GM21619 (cell line): ENCODE measurements at regions not wholly inside any gene's neighbourhood (a gene's known extent, or its start where the extent isn't known, plus 50 kb on each side); places are given as distances from the start of the nearest gene placed in this dataset.
"Not testable (repeated sequence)": the region's sequence is repeated elsewhere in the genome, so short reads cannot be mapped to it uniquely, and the experiment has no call there.

Experiments
- ATAC-seq: cut with Tn5 transposase; IDR thresholded peaks from one replicate; pipeline ENCODE4 v1.9.1; 2021; ENCODE audit not compliant: unreplicated experiment

DNA sequence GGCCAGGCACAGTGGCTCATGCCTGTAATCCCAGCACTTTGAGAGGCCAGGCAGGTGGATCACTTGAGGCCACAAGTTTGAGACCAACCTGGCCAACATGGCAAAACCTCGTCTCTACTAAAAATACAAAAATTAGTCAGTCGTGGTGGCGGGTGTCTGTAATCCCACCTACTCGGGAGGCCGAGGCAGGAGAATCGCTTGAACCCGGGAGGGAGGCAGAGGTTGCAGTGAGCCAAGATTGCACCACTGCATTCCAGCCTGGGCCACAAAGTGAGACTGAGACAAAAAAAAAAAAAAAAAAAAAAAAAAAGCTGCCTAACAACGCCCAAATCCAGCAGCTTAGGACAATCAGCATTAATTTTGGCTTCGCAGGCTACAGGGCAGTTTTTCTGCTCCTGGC is 167.1 kb downstream of the GOSR1 start:
- ATAC-seq, result not testable (repeated sequence)

DNA sequence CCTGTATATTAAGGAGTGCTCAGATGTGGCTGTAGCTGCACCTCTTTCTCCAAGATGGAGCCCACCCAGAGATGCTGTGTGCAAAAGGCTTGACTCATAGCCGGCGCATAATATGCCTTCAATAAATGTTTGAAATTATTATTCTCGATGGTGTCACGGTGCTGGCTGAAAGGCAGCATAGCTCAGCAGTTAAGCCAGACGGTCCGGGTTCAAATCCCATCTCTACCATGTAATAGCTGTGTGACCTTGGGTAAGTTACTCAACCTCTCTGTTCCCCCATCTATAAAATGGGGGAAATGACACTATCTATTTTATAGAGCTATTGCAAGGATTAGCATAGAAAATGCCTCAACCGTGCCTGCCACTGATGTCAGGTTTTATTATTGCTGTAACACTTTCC is 164.2 kb downstream of the GOSR1 start:
- not testable (repeated sequence) for ATAC-seq

DNA sequence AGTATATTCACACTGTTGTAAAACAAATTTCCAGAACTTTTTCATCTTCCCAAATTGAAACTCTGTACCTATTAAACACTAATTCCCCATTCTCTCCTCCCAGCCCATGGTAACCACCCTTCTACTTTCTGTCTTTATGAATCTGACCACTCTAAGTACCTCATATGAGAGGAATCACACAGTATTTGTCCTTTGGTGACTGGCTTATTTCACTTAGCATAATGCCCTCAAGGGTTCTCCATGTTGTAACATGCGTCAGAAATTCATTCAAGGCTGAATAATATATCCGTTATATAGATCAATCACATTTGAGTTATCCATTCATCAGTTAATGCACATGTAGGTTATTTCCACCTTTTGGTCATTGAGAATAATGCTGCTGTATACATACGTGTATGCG is 162.2 kb downstream of the GOSR1 start:
- ATAC-seq, result not testable (repeated sequence)

DNA sequence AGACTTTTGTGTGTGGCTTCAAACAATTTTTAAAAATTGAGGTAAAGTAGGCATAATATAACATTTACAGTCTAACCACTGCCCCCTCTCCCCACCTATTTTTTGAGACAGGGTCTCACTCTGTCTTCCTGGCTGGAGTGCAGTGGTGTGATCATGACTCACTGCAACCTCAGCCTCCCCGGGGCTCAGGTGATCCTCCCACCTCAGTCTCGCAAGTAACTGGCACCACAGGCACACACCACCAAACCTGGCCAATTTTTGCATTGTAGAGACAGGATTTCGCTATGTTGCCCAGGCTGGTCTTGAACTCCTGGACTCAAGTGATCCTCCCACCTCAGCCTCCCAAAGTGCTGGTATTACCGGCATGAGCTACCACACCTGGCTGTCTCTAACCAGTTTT is 161.8 kb downstream of the GOSR1 start:
- ATAC-seq, result not testable (repeated sequence)

DNA sequence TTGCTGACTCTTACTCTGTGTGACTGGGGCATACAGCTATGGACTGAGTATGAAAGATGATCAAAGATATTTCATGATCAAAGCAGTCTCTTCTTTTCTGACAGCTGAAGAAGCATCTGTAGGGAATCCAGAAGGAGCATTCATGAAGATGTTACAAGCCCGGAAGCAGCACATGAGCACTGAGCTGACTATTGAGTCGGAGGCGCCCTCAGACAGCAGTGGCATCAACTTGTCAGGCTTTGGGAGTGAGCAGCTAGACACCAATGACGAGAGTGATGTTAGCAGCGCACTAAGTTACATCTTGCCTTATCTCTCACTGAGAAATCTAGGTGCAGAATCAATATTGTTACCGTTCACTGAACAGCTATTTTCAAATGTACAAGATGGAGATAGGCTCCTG is 154.4 kb downstream of the GOSR1 start:
- not testable (repeated sequence) for ATAC-seq

DNA sequence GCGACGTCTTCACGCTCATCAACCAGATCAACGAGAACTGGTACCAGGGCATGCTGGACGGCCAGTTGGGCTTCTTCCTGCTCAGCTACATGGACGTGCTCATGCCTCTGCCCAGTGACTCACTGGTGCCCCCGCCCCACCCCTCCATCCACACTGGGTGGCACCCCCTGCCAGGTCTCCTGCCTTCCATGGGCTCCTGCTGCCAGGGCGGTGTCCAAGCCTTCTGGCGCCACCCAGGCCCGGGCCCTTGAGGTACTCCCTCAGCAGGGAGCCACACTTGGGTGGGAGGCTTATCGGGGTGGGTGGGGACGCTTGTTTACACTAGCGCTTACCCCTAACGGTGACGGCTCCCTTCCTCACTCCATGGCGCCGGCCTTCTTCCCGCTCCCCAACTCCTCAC is 148.2 kb downstream of the GOSR1 start:
- ATAC-seq, result not testable (repeated sequence)

DNA sequence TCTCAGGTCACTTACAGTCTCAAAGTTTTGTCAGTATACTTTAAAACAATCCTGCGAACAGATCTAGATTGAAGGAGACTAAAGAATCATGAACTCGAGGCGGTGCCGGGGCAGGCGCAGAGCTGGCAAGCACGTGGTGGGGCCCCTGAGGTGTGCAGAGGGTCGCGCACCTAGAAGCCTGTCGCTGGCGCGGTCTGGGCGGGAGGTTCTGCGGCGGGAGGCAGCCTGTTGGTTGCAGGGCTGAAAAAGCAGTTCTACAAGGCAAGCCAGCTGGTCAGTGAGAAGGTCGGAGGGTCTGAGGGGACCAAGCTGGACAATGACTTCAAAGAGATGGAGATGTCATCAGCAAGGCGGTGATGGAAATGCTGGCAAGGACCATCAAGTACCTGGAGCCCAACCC is 147.0 kb downstream of the GOSR1 start:
- ATAC-seq, result not testable (repeated sequence)

DNA sequence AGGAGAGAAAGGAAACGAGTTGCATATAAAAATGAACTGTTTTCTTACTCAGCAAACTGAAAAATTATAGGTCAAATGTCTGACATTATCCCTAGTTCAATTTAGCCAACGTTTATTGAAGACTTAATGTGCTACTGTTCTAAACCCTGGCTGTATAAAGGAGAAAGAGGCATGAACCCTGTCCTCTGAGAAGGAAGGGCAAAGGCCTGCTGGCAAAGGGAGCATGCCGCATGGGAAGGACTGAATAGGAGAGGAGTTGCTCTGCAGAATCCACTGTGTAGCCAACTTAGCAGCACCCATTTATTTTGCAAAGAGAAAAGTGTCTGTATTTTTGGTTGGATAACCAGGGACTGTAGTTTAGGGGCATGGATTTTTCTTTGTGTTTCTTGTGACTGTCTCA is 132.5 kb downstream of the GOSR1 start:
- ATAC-seq, result not testable (repeated sequence)

DNA sequence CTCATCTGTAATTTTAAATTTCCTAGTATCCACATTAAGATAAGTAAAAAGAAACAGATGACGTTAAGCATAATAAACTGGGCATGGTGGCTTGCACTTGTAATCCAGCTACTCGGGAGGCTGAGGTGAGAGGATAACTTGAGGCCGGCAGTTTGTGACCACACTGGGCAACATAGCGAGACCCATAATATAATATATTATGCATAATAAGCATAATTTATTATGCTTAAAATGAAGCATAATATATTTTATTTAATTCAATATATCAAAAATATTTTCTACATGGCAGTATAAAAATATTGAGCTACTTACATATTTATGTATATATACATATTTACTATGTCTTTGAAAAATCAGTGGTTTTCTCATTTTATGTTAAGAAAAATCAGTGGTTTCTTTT is 128.3 kb downstream of the GOSR1 start:
- ATAC-seq, result no peak

DNA sequence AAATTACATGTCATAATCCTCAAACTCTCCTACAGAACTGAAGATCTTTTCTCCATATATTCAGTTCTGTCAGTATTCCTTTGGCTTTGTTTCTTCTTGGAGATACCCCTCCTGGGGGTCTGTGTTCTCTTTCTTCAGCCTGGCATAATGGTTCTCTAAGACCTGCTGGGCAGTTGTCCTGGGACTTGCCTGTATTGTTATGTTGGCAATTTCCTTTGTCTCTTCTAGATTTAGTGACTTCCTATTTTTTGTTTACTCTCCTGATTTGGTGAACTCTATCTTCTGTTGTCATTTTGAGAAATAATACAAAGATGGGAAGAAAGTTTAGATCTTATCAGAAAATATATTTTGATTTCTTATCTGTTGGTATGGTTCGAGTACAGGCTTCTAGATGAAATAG is 127.8 kb downstream of the GOSR1 start:
- no peak for ATAC-seq

DNA sequence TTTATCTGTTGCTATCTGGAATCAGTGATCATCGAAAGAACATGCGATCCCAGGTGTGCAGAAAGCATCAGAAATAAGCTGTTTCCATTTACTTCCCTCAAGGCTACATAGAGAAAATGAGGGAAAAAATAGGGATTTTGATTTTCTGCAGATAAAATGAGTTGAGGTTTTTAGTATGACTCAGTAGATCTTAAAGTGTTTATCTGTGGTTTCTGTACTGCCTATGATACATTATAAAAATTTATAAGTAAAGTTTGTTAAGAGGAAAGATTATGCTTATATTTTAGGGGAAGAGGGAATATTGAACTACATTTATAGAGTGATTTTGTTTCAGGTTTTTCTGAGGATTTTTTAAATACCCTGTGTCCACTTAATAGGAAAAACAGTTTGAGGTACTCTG is 125.2 kb downstream of the GOSR1 start:
- ATAC-seq, result not testable (repeated sequence)

DNA sequence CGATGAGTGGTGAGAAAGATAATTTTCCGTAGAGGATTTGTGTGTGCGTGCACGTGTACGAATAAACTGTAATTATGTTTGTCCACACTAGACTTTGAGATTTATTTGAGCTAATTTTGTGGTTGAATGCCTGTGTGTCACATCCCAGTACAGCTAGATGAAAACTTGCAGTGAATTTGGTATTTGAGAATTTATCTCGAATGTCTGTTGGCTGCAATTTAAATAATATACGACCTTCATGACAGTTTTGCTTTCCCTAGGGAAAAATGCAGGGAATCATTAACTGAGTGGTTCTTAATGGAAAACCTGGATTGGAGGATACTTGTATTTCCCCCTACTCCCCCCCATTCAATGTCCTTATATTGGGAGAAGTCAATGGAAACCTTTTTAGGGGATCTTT is 124.8 kb downstream of the GOSR1 start:
- not testable (repeated sequence) for ATAC-seq

DNA sequence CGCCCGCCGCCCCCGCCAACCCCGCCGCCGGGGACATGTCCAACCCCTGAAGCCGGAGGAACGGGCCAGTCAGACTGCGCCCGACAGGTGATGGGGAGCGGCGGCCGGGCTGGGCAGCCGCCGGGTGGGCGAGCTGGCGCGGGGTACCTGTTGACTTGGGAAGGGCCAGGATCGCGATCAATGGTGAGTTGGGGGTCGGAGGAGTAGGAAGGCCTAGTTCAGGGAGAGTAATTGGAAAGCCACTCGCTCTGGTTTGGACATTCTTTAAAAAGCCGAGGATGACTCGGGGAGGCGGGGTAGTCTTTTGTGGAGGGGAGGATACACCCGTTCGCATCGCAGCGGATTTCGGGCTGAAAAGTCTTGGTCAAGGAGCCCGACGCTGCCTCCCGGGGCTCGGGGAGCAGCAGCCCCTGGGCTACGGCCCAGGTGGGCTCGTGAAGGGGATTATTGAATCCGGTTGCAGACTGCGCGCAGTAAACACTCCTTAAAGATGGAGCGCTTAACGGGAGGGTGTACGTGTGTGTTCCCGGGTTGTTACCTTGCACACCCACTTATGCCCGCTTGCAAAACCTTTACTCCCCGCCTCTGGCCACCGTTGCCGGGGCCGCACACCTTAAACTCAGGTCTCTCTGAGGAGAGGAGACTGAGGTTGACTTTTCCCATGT is 123.8 kb downstream of the GOSR1 start:
- no peak for ATAC-seq

DNA sequence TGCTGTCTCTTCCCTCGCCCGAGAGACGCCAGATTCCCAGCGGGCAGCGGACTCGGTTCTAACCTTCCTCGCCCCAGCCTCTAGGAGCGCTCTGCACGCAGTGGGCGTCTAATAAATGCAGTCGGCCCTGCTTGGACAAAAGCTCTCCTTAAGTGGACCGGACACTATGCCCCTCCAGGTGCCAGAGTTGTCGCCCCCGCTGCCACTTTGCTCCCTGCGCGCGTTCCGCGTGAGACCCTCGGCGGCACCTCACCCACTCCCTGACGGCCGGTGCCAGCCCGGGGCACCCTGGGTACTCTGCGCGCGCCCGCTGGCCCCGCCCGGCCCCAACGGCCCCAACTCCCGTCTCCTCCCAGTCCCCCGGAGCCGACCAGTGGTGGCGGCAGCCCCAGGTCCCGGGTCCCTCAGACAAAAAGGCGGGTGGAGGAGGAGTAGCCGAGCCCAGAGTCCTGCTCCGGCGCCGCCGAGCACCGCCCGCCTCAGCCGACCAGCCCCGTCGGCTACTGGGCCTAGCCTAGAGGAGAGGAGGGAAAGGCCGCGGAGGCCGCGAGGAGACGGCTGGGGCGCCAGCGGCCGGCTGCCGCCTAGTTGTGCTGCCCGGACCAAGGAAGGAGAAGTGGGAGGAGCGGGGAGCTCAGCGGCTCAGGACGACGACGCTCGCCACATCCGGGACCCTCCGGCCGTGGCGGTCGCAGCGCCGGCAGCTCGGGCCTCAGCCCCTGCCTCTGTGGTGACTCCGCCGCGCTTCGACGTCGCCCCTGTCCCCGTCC is 123.0 kb downstream of the GOSR1 start:
- ATAC-seq, result peak; percentile 81

DNA sequence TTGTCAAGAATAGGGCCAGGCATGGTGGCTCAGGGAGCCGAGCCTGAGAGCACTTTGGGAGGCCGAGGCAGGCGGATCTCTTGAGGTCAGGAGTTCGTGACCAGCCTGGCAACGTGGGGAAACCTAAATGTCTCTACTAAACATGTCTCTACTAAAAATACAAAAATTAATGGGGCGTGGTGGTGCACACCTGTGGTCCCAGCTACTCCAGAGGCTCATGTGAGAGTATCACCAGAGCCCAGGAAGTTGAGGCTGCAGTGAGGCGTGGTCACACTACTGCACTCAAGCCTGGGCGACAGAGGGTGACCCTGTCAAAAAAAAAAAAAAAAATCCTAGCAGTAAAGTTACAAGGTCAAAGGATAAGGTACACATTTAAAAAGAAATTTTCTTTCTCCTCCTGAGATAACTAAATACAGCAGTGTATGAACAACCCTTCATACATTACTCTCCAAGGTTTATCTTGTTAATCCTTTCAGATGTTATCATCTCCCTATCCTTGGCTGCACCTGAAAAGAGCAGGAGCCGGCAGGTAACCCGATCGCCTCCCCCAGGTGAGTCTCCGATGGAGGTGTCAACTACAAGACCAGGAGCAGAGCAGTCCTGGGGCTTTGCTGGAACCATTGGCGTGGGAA is 122.3 kb downstream of the GOSR1 start:
- ATAC-seq, result no peak

DNA sequence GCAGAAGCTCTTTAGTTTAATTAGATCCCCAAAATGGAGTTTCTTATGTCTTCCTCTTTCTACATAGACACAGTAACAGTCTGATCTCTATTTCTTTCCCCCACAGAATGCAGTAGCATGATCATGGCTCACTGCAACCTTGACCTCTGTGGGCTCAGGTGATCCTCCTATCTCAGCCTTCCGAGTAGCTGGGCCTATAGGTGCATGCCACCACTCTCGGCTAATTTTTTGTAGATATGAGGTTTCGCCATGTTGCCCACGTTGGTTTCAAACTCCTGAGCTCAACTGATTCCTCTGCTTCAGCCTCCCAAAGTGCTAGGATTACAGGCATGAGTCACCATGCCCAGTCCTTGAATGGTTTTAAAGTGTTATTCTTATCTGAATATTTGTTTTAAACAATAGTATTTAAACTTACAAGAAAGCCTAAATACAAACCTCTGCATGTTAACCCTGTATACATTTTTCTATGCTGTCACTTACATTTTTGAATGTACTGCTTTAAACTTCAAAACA is 120.6 kb downstream of the GOSR1 start:
- no peak for ATAC-seq

DNA sequence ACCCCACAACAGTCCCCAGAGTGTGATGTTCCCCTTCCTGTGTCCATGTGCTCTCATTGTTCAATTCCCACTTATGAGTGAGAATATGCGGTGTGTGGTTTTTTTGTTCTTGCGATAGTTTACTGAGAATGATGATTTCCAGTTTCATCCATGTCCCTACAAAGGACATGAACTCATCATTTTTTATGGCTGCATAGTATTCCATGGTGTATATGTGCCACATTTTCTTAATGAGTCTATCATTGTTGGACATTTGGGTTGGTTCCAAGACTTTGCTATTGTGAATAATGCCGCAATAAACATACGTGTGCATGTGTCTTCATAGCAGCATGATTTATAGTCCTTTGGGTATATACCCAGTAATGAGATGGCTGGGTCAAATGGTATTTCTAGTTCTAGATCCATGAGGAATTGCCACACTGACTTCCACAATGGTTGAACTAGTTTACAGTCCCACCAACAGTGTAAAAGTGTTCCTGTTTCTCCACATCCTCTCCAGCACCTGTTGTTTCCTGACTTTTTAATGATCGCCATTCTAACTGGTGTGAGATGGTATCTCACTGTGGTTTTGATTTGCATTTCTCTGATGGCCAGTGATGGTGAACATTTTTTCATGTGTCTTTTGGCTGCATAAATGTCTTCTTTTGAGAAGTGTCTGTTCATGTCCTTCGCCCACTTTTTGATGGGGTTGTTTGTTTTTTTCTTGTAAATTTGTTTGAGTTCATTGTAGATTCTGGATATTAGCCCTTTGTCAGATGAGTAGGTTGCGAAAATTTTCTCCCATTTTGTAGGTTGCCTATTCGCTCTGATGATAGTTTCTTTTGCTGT is 120.0 kb downstream of the GOSR1 start:
- not testable (repeated sequence) for ATAC-seq

DNA sequence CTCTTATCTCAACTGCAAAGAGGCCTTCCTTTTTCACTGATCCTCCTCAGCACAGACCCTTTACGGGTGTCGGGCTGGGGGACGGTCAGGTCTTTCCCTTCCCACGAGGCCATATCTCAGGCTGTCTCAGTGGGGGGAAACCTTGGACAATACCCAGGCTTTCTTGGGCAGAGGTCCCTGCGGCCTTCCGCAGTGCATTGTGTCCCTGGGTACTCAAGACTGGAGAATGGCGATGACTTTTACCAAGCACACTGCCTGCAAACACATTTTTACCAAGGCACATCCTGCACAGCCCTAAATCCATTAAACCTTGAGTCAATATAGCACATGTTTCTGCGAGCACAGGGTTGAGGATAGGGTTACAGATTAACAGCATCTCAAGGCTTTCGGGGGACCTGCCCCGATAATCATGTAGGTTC is 117.8 kb downstream of the GOSR1 start:
- not testable (repeated sequence) for ATAC-seq

DNA sequence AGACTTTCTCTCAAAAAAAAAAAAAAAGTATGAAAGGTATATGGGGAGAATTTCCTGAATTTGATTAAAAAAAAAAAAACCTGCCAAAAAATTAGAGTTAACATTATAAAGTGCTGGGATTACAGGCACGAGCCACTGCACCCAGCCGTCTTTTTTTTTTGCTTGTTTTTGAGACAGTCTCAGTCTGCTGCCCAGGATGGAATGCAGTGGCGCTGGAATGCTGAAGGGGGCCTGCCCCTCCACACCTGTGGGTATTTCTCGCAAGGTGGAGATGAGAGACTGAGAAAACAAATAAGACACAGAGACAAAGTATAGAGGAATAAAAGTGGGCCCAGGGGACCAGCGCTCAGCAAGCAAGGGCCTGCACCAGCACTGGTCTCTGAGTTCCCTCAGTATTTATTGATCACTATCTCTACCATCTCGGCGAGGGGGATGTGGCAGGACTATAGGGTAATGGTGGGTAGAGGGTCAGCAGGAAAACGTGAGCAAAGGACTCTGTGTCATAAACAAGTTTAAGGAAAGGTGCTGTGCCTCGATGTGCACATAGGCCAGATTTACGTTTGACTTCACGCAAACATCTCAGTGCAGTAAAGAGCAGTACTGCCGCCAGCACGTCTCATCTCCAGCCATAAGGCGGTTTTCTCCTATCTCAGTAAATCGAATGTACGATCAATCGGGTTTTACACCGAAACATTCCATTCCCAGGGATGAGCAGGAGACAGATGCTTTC is 117.2 kb downstream of the GOSR1 start:
- ATAC-seq, result no peak

DNA sequence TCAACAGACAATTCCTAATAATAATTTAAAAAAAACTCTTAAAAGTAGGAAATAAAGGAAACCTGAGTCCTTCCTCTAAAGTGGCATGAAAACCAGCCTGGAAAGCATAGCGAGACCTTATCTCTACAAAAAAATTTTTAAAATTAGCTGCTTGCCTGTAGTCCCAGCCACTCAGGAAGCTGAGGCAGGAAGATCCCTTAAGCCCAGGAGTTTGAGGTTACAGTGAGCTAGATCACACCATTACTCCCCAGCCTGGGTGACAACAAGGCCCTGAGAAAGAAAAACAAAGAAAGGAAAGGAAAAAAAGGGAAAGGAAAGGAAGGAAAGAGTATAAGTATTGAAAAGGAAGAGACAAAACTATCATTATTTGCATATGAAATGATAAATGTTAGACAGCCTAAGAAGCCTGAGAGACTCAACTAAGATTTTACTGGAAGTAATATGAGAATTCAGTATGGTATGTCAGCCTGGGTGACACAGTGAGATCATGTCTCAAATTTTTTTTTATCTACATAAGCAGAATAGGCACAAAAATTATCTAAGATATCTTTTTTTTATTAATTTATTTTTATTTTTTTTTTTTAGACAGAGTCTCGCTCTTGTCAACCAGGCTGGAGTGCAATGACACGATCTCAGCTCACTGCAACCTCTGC is 113.0 kb downstream of the GOSR1 start:
- ATAC-seq, result no peak
